ENCODE measurements at regions not wholly inside any gene's neighbourhood (a gene's known extent, or its start where the extent isn't known, plus 50 kb on each side); places are given as distances from the start of the nearest gene placed in this dataset.
"Not testable (repeated sequence)": the region's sequence is repeated elsewhere in the genome, so short reads cannot be mapped to it uniquely, and the experiment has no call there.

GRCh38 chr14:53217316-53217994 lies 64.3 kb upstream of the DDHD1 start:
- DNase-seq (ENCODE audit: low read depth in 3 of 3) = peak; percentile 55 to 85 (median 66)

GRCh38 chr14:53216955-53217315 lies 63.8 kb upstream of the DDHD1 start:
- not testable (repeated sequence) for DNase-seq (ENCODE audit: low read depth in 3 of 3)

- DNase-seq (ENCODE audit: low read depth in 3 of 3) = not testable (repeated sequence)
These were observed 63.4 kb upstream of the DDHD1 start for GRCh38 chr14:53216478-53216877.

- no peak for DNase-seq (ENCODE audit: low read depth in 3 of 3)
These were observed 62.0 kb upstream of the DDHD1 start for GRCh38 chr14:53215101-53215500.

GRCh38 chr14:53214384-53214783 lies 61.3 kb upstream of the DDHD1 start:
- DNase-seq (ENCODE audit: low read depth in 3 of 3) = no peak

- DNase-seq (ENCODE audit: low read depth in 3 of 3) = no peak
These were observed 60.6 kb upstream of the DDHD1 start for GRCh38 chr14:53213761-53214160.

GRCh38 chr14:53209370-53209769 lies 56.2 kb upstream of the DDHD1 start:
- no peak for DNase-seq (ENCODE audit: low read depth in 3 of 3)

Measured in stimulated activated CD4-positive, alpha-beta T cell treated with anti-CD3 and anti-CD28 coated beads, TNF-alpha, amount 100 ng/mL, for 48 hours (primary cell).